Muscle of leg (tissue), 3 donors: ENCODE measurements at regions not wholly inside any gene's neighbourhood (a gene's known extent, or its start where the extent isn't known, plus 50 kb on each side); places are given as distances from the start of the nearest gene placed in this dataset.

Experiments used
- DNase-seq: peaks from one replicate; pipeline ENCODE4 v3.0.0; 2013
- H3K27ac ChIP-seq: one replicate; pipeline ENCODE4 v1.5.1; 2013; ENCODE audit warnings: mild to moderate bottlenecking, low read length, control low read depth
- H3K27me3 ChIP-seq: one replicate; pipeline ENCODE4 v1.6.1; 2013; ENCODE audit warnings: low read length; ENCODE audit not compliant: control insufficient read depth, insufficient read depth
- H3K36me3 ChIP-seq: one replicate; pipeline ENCODE4 v1.6.1; 2013; ENCODE audit warnings: low read length; ENCODE audit not compliant: control insufficient read depth, insufficient read depth
- H3K4me1 ChIP-seq: one replicate; pipeline ENCODE4 v1.6.1; 2013; ENCODE audit warnings: low read length; ENCODE audit not compliant: control insufficient read depth, insufficient read depth
- H3K4me3 ChIP-seq: one replicate; pipeline ENCODE4 v1.5.1; 2013; ENCODE audit warnings: low read length, control low read depth
- H3K9me3 ChIP-seq: replicated peaks from 2 replicates; pipeline ENCODE4 v1.6.1; 2013; ENCODE audit warnings: low read depth, low read length; ENCODE audit not compliant: control insufficient read depth
- WGBS: methylation state at CpG from one replicate; pipeline ENCODE4 v1.1.5; 2013; ENCODE audit warnings: missing lambda C conversion rate; ENCODE audit not compliant: insufficient coverage; 5-methylcytosine and 5-hydroxymethylcytosine counted together

DNA sequence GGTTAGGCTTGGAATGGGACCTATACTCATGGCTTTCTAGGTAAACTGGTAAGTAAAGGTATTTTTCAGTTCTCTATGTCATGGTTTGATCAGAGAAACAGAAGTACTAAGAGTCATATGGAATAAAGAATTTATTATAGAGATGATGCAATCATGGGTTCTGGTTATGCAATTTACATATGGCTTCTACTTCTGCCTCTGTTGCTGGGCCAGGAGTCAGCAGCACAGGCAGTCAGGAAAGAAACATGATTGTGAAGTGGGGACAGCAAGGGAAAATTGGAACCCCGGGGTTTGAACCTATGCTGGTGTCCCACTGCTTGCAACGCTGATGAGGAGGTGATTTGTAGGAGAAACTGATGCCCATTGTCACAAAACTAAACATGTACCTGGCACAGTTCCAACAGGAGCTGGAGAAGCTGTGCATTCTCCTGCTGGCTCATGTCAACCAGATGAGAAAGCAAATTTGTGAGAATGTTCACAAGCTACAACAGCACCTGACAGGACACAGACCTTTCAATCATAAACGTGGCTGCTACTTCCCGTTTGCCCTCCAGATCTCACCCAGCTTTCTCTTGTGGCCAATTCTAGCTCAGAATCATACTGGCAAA lies 887.1 kb downstream of the TFAP2A start:
- WGBS, result 56% methylated on average over 3 of the region's 4 CpGs
- Histone ChIP-seq H3K36me3 (no peaks in the 10 kb centered on the region), H3K4me3 (no peak overlapping the region), H3K27ac (no peak overlapping the region), H3K9me3 (no peaks in the 10 kb centered on the region), H3K4me1 (no peaks in the 10 kb centered on the region), H3K27me3 (no peaks in the 10 kb centered on the region)
- DNase-seq, result no peak

GRCh38 chr6:9523462-9523861 lies 891.4 kb downstream of the TFAP2A start:
- H3K4me3 ChIP-seq, result no peak overlapping the region
- H3K9me3 ChIP-seq, result no peaks in the 10 kb centered on the region
- H3K27ac ChIP-seq, result no peak overlapping the region
- H3K4me1 ChIP-seq, result no peaks in the 10 kb centered on the region
- DNase-seq, result no peak
- no peaks in the 10 kb centered on the region for H3K27me3 ChIP-seq
- no peaks in the 10 kb centered on the region for H3K36me3 ChIP-seq

DNA sequence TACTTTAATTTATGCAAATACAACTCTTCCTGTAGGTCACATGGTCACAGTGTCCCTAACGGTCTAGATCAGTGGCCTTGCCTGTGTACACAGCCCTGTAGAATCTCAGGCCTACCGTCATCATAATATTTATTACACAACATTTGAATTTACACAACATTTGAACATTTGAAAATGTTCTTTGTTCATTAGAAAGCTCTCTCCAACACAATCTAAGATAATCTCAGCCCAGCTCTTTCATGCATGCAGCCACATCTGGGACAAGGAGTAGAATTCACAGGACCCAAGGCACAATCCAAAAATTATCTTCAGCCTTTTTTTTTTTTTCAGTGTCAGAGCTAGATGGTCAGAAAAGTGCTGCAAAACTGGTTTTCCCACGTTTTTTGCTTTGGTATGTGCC lies 892.8 kb downstream of the TFAP2A start:
- Histone ChIP-seq H3K36me3 (no peaks in the 10 kb centered on the region), H3K9me3 (no peaks in the 10 kb centered on the region), H3K27me3 (no peaks in the 10 kb centered on the region), H3K4me3 (no peak overlapping the region), H3K27ac (no peak overlapping the region), H3K4me1 (no peaks in the 10 kb centered on the region)
- 90% methylated on average over 2 of the region's 3 CpGs for WGBS
- DNase-seq, result no peak

DNA sequence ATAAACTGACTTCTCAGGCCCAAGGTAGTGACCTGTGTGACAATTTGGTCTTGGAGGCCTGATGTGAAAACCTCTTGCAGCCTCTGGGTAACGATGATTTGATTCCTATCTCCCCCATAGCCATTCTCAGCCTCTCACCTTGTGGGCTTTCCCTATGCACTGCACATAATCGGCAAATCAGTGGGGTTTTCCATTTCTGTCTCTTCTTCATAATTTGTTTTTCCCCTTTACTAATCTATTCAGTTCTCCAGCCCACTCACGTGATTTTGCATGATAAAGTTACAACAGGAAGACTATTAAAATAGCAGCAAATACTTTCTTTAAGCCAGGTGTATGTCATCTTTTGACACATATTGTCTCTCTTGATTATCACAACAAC lies 893.7 kb downstream of the TFAP2A start:
- no peak overlapping the region for H3K4me3 ChIP-seq
- H3K27me3 ChIP-seq, result no peaks in the 10 kb centered on the region
- H3K27ac ChIP-seq, result no peak overlapping the region
- H3K4me1 ChIP-seq, result no peaks in the 10 kb centered on the region
- H3K36me3 ChIP-seq, result no peaks in the 10 kb centered on the region
- H3K9me3 ChIP-seq, result no peaks in the 10 kb centered on the region
- no peak for DNase-seq
- WGBS, result 60% methylated on average over 1 of the region's 3 CpGs

DNA sequence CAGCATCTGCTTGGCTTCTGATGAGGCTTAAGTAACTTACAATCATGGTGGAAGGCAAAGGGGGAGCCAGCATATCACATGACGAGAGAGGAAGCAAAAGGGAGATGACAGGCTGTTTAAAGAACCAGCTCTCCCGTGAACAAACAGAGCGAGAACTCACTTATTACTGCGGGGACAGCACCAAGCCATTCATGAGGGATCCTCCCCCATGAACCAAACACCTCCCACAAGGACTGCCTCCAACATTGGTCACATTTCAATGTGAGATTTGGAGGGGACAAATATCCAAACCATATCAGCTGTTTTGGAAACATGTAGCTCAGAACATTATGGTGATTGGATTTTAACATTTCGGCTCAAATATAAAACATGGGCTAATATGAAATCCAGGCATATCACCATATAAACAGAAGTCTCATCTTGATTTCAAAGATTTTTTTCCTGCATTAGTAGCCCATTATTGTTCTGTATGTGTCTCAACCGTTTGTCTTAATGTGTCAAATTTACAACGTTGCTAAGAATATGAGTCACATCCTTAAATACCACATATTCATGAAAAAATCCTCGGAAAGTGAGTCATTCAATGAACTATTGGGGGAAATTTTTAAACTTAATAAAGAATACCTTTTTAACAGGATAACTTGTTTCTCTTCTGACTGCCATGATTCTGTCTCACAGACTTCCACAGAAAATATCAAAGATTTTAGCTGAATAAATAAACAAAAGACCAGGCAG lies 894.3 kb downstream of the TFAP2A start:
- Histone ChIP-seq H3K36me3 (no peaks in the 10 kb centered on the region), H3K27me3 (no peaks in the 10 kb centered on the region), H3K9me3 (no peaks in the 10 kb centered on the region), H3K27ac (no peak overlapping the region), H3K4me3 (no peak overlapping the region), H3K4me1 (no peaks in the 10 kb centered on the region)
- DNase-seq, result no peak
- no CpG with 5 or more reads among the region's 8 CpGs for WGBS

DNA sequence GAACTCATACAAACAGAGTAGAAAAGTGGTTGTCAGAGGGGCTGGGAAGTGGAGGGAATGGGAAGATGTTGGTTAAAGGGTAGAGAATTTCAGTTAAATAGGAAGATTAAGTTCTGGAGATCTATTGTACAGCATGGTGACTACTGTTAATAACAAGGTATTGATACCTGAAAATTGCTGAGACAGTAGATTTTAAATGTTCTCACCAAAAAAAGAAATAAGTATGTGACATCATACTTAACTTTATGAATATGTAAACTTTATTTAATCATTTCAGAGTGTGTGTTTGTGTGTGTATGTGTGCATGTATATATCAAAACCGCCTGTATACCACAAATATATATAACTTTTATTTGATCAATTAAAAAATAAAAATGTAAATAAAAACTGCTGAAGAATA lies 896.4 kb downstream of the TFAP2A start:
- Histone ChIP-seq H3K4me3 (no peak overlapping the region), H3K9me3 (no peaks in the 10 kb centered on the region), H3K4me1 (no peaks in the 10 kb centered on the region), H3K36me3 (no peaks in the 10 kb centered on the region), H3K27me3 (no peaks in the 10 kb centered on the region), H3K27ac (no peak overlapping the region)
- no CpG with 5 or more reads among the region's 1 CpG for WGBS
- DNase-seq, result no peak

DNA sequence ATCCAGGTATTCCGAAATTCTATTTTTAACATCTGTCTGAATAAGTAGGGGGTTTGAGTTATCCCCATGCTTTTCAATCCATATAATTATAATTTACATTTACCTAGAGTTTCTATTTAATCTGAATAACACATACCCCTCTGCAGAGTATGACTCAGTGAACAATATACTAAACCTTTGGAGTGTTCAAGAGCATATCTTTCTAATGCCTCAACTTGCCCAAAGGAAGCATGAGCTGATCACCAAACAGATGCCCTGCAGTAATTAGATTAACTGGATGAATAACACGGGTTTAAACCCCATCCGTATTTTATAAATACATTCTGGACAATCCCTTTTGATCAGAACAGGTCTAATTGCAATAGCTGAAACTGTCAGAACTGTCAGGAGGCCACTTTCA lies 897.1 kb downstream of the TFAP2A start:
- H3K4me1 ChIP-seq, result no peaks in the 10 kb centered on the region
- WGBS, result no CpG with 5 or more reads among the region's 3 CpGs

DNA sequence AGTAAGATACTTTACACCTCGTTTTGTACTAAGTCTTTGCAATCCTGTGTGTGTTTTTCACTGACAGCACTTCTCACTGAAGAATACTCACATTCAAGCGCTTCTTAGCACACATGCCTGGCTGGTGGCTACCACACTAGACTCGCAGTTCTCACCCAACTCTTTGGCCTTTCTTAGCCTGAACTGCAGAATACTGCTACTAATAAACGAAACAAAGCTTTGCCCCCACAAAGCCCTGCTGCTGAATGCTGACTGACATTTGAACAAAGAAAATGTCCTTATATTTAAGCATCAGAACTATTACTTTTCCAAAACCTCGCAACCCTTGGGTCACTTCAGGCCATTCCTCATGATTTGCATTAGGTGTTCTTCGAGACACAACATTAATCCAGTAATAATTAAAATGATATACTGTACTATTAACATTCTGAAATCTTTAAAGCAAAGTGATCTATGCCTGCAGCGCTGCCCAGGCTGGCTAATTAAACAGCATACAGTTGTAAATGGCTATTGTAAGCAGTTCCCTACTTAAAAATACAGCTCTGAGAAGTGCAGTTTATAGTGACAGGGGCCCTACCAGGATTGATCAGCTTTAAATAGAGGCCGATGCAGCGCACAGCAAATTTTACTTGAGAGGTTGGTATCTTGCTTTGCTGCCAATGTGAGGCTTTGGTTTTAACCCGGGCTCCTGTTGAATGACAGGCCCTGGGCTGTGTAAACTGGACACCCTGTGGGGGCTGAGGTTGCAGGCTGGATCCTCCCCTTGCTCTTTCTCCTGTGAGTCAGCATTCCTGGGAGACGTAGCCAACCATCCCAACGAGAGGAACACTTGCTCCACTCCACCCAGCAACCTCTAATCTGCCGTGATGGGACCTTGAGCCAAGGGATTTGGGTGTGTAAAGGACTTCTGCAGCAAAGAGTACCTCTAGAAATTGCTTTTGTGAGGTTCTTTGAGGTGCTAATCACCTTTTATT lies 899.0 kb downstream of the TFAP2A start:
- Histone ChIP-seq H3K4me1 (no peaks in the 10 kb centered on the region), H3K36me3 (no peaks in the 10 kb centered on the region), H3K27ac (no peak overlapping the region), H3K9me3 (no peaks in the 10 kb centered on the region), H3K27me3 (no peaks in the 10 kb centered on the region), H3K4me3 (no peak overlapping the region)
- 79% methylated on average over 5 of the region's 13 CpGs for WGBS
- DNase-seq, result no peak

More for the DNA sequence above, 897.1 kb downstream of the TFAP2A start:
- H3K36me3 ChIP-seq, result no peaks in the 10 kb centered on the region
- no peak overlapping the region for H3K27ac ChIP-seq
- no peak overlapping the region for H3K4me3 ChIP-seq
- no peak for DNase-seq
- no peaks in the 10 kb centered on the region for H3K27me3 ChIP-seq
- no peaks in the 10 kb centered on the region for H3K9me3 ChIP-seq

DNA sequence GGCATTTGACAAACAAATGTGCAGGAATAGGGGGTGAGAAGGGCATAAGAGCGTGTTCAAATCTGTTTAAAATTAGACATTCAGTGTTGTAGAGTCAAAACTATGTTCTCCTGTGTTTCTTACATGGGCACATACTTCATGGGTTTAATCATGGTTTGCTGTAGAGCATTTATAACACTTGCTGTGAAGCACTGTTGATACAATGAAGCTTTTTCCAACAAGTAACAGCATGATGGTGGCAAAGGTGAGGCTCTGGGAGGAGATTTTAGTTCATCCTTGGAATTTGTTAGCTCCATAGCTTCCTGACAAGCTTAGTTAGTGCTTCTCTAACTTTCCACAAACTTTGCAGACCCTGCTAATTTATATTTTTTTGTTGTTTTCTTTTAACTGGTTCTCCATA lies 900.7 kb downstream of the TFAP2A start:
- no peak overlapping the region for H3K27ac ChIP-seq
- H3K27me3 ChIP-seq, result no peaks in the 10 kb centered on the region
- no peak for DNase-seq
- no peaks in the 10 kb centered on the region for H3K9me3 ChIP-seq
- no peak overlapping the region for H3K4me3 ChIP-seq
- WGBS, result 50% methylated on average over 1 of the region's 1 CpG
- H3K36me3 ChIP-seq, result no peaks in the 10 kb centered on the region
- H3K4me1 ChIP-seq, result no peaks in the 10 kb centered on the region

DNA sequence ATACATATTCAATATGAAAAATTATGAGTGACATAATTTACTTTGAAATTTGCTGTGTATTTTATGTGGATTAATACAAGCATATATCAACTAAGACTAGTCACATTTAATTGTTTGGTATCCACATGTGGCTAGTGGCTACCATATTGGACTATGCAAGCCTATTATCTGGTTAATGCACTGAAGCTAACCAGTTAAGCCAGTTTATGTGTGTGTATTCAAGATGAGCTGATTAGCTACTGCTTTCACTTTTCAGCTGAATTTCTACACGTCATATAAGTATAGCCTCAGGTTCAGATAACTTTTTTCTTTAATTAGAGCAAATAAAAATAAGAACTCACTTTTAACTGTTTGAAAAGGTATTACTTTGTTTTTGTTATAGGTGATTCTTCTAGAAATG lies 903.7 kb downstream of the TFAP2A start:
- no peak overlapping the region for H3K4me3 ChIP-seq
- no peak overlapping the region for H3K27ac ChIP-seq
- H3K36me3 ChIP-seq, result no peaks in the 10 kb centered on the region
- H3K9me3 ChIP-seq, result no peaks in the 10 kb centered on the region
- no peaks in the 10 kb centered on the region for H3K27me3 ChIP-seq
- no peaks in the 10 kb centered on the region for H3K4me1 ChIP-seq
- no CpG with 5 or more reads among the region's 1 CpG for WGBS
- DNase-seq, result no peak
